Panc1 (cell line): ENCODE measurements at regions not wholly inside any gene's neighbourhood (a gene's known extent, or its start where the extent isn't known, plus 50 kb on each side); places are given as distances from the start of the nearest gene placed in this dataset.

Experiments used
- ATAC-seq: fragments of 200-7000 bp; cut with Tn5 transposase; 2 replicates; pipeline ENCODE4 v1.9.1; 2020; ENCODE audit warnings: mild to moderate bottlenecking, moderate library complexity
- BruUV-seq: library from RNA; stranded (reverse); fragments of 400-500 nt; replicated peaks from 2 replicates; lab custom pipeline; 2021; lab: Mats Ljungman, UMichigan
- CTCF ChIA-PET: fragments of 300-600 bp; sonication (Branson Sonifier 250); formaldehyde crosslinking; loops from one replicate; lab custom pipeline; 2022; ENCODE audit warnings: antibody characterized with exemption; lab: Charles Lee
- POLR2A ChIA-PET: fragments of 300-600 bp; sonication (Branson Sonifier 250); formaldehyde crosslinking; loops from one replicate; lab custom pipeline; 2022; ENCODE audit warnings: antibody characterized with exemption; lab: Charles Lee
- DNase-seq: peaks from one replicate; pipeline ENCODE4 v3.0.0-alpha.2; 2010; ENCODE audit warnings: low read depth, low spot score
- H3K27ac ChIP-seq: 2 replicates; pipeline ENCODE4 v1.5.1; 2011; ENCODE audit warnings: mild to moderate bottlenecking, low read length, inconsistent platforms
- H3K27me3 ChIP-seq: fragments of 200-500 bp; sonication (Bioruptor generic); 2 replicates; pipeline ENCODE4 v1.6.0; 2014; ENCODE audit warnings: low read length, inconsistent platforms; ENCODE audit not compliant: control insufficient read depth, insufficient read depth
- H3K36me3 ChIP-seq: fragments of 200-500 bp; sonication (Bioruptor generic); 2 replicates; pipeline ENCODE4 v1.5.1; 2014; ENCODE audit warnings: inconsistent platforms, mild to moderate bottlenecking, low read length, moderate library complexity; ENCODE audit not compliant: control insufficient read depth, insufficient read depth
- H3K4me1 ChIP-seq: 2 replicates; pipeline ENCODE4 v1.5.1; 2011; ENCODE audit warnings: inconsistent platforms, mild to moderate bottlenecking, low read length, moderate library complexity; ENCODE audit not compliant: control insufficient read depth, insufficient read depth
- H3K4me3 ChIP-seq, 2 experiments: 2 replicates each; pipeline ENCODE4 v1.5.1; 2011 to 2012; ENCODE audit warnings: low read depth in 2 of 2, low read length in 2 of 2, mild to moderate bottlenecking in 2 of 2, inconsistent platforms in 1 of 2, moderate library complexity in 1 of 2
- H3K9me3 ChIP-seq: fragments of 200-500 bp; sonication (Bioruptor generic); 2 replicates; pipeline ENCODE4 v1.5.1; 2014; ENCODE audit warnings: low read depth, mild to moderate bottlenecking, inconsistent platforms, low read length, moderate library complexity; ENCODE audit not compliant: control insufficient read depth, insufficient read depth
- CTCF ChIP-seq: fragments of 450-650 bp; IDR thresholded peaks from 2 replicates; pipeline ENCODE4 v1.5.1; 2017; ENCODE audit warnings: mild to moderate bottlenecking
- POLR2AphosphoS5 ChIP-seq: IDR thresholded peaks from 2 replicates; pipeline ENCODE4 v1.6.1; 2012; ENCODE audit warnings: mild to moderate bottlenecking, low read depth, low read length, moderate library complexity
- REST ChIP-seq, 2 experiments: IDR thresholded peaks; 2 replicates each; pipeline ENCODE4 v1.6.1; 2011 to 2012; ENCODE audit warnings: low read depth in 2 of 2, control low read depth in 1 of 2, low read length in 1 of 2, mild to moderate bottlenecking in 1 of 2, moderate library complexity in 1 of 2; ENCODE audit not compliant: insufficient read depth in 1 of 2
- SIN3A ChIP-seq: IDR thresholded peaks from 2 replicates; pipeline ENCODE4 v1.6.1; 2012; ENCODE audit warnings: low read depth, mild to moderate bottlenecking, low read length, moderate library complexity, borderline replicate concordance; ENCODE audit not compliant: insufficient read depth
- TCF7L2 ChIP-seq: IDR thresholded peaks from 2 replicates; pipeline ENCODE4 v1.6.1; 2011; ENCODE audit warnings: mild to moderate bottlenecking, low read depth, low read length, inconsistent platforms
- in situ Hi-C: cut with HindIII; loops from 2 replicates; pipeline ENCODE4 v1.10.0; 2016; ENCODE audit warnings: low sequenced_read_pairs, low pct_unique_long_range_greater_than_20kb
- intact Hi-C: fragments of 100-400 bp; cut with micrococcal nuclease; formaldehyde crosslinking; loops from one replicate; pipeline ENCODE4 v1.10.0; 2022; ENCODE audit not compliant: unreplicated experiment

GRCh38 chrX:114087543-114087942 lies 496.3 kb upstream of the HTR2C start:
- TF ChIP-seq TCF7L2 (no peak), SIN3A (no peak), POLR2AphosphoS5 (no peak), REST (IDR thresholded peaks at IDR 0.05; ENCODE audit: insufficient read depth in 1 of 2, low read depth in 2 of 2, low read length in 1 of 2) (no peak), CTCF (no peak)
- no peaks in the 10 kb centered on the region for H3K36me3 ChIP-seq
- H3K27me3 ChIP-seq: no peaks in the 10 kb centered on the region
- ChIA-PET POLR2A (no interaction called here), CTCF (no interaction called here)
- H3K27ac ChIP-seq: no peak overlapping the region
- DNase-seq (no peak), ATAC-seq (no peak)
- H3K4me3 ChIP-seq: no peak overlapping the region
- no TSS peak for BruUV-seq
- no peaks in the 10 kb centered on the region for H3K9me3 ChIP-seq
- intact Hi-C loops (no loop called here), in situ Hi-C loops (no loop called here)
- H3K4me1 ChIP-seq: no peaks in the 10 kb centered on the region

GRCh38 chrX:114077773-114078172 lies 506.1 kb upstream of the HTR2C start:
- Histone ChIP-seq H3K4me1 (no peaks in the 10 kb centered on the region), H3K4me3 (no peak overlapping the region), H3K27ac (no peak overlapping the region), H3K36me3 (no peaks in the 10 kb centered on the region), H3K27me3 (no peaks in the 10 kb centered on the region), H3K9me3 (no peaks in the 10 kb centered on the region)
- in situ Hi-C loops (no loop called here), intact Hi-C loops (no loop called here)
- TF ChIP-seq CTCF (no peak), SIN3A (no peak), REST (IDR thresholded peaks at IDR 0.05; ENCODE audit: insufficient read depth in 1 of 2, low read depth in 2 of 2, low read length in 1 of 2) (no peak)
- no peak for ATAC-seq
- ChIA-PET POLR2A (no interaction called here), CTCF (no interaction called here)
- no TSS peak for BruUV-seq
- DNase-seq: no peak
